DOHH2 (cell line): ENCODE measurements at regions not wholly inside any gene's neighbourhood (a gene's known extent, or its start where the extent isn't known, plus 50 kb on each side); places are given as distances from the start of the nearest gene placed in this dataset.

ENCODE experiments used
- H3F3A ChIP-seq: fragments of 200-600 bp; sonication (generic), shearing (Covaris generic); 2 replicates; pipeline ENCODE4 v1.6.0; 2016; ENCODE audit warnings: antibody characterized with exemption, mild to moderate bottlenecking; ENCODE audit not compliant: control insufficient read depth, insufficient read depth
- H3K27ac ChIP-seq: fragments of 200-600 bp; sonication (generic); 2 replicates; pipeline ENCODE4 v1.5.1; 2014; ENCODE audit warnings: low read depth, mild to moderate bottlenecking, low read length, moderate library complexity
- H3K27me3 ChIP-seq: fragments of 200-600 bp; sonication (generic); 2 replicates; pipeline ENCODE4 v1.6.1; 2014; ENCODE audit warnings: mild to moderate bottlenecking, low read length, mixed read lengths; ENCODE audit not compliant: control insufficient read depth
- H3K36me3 ChIP-seq: fragments of 200-600 bp; sonication (generic); 2 replicates; pipeline ENCODE4 v1.6.1; 2014; ENCODE audit warnings: mild to moderate bottlenecking, low read length, moderate library complexity, mixed read lengths; ENCODE audit not compliant: control insufficient read depth
- H3K4me1 ChIP-seq: fragments of 200-600 bp; sonication (generic); 2 replicates; pipeline ENCODE4 v1.6.1; 2014; ENCODE audit warnings: mild to moderate bottlenecking, low read length, mixed read lengths; ENCODE audit not compliant: control insufficient read depth
- H3K4me2 ChIP-seq: fragments of 200-600 bp; sonication (generic); 2 replicates; pipeline ENCODE4 v1.6.0; 2014; ENCODE audit warnings: mild to moderate bottlenecking, low read length, moderate library complexity
- H3K4me3 ChIP-seq: fragments of 200-600 bp; sonication (generic); 2 replicates; pipeline ENCODE4 v1.5.1; 2014; ENCODE audit warnings: mild to moderate bottlenecking, low read length, mixed read lengths
- H3K79me2 ChIP-seq: fragments of 200-600 bp; sonication (generic); 2 replicates; pipeline ENCODE4 v1.6.1; 2014; ENCODE audit warnings: mild to moderate bottlenecking, low read length, mixed read lengths; ENCODE audit not compliant: control insufficient read depth
- H3K9me2 ChIP-seq: fragments of 200-600 bp; sonication (generic); replicated peaks from 2 replicates; pipeline ENCODE4 v1.6.1; 2014; ENCODE audit warnings: mild to moderate bottlenecking, low read length, mixed read lengths; ENCODE audit not compliant: control insufficient read depth
- H3K9me3 ChIP-seq: fragments of 200-600 bp; sonication (generic); 2 replicates; pipeline ENCODE4 v1.6.1; 2014; ENCODE audit warnings: antibody characterized with exemption, low read length, mixed read lengths; ENCODE audit not compliant: control insufficient read depth, insufficient read depth
- H4K20me1 ChIP-seq: fragments of 200-600 bp; sonication (generic); 2 replicates; pipeline ENCODE4 v1.6.0; 2014; ENCODE audit warnings: low read depth, mild to moderate bottlenecking, antibody characterized with exemption, low read length, moderate library complexity; ENCODE audit not compliant: control insufficient read depth, insufficient read depth
- CTCF ChIP-seq: fragments of 200-600 bp; sonication (generic); IDR thresholded peaks from one replicate; pipeline ENCODE4 v1.5.1; 2014; ENCODE audit warnings: antibody characterized with exemption, mild to moderate bottlenecking, low read depth, low read length; ENCODE audit not compliant: poor library complexity, severe bottlenecking
- EZH2phosphoT487 ChIP-seq: fragments of 200-600 bp; sonication (generic); IDR thresholded peaks from 2 replicates; pipeline ENCODE4 v1.6.1; 2017; ENCODE audit warnings: borderline replicate concordance, mild to moderate bottlenecking, antibody characterized with exemption, low read length, moderate library complexity, mixed read lengths

GRCh38 chr4:95732061-95732460 lies 107.8 kb upstream of the PDHA2 start:
- no peak overlapping the region for H3K4me2 ChIP-seq
- H3F3A ChIP-seq, result no peaks in the 10 kb centered on the region
- no peaks in the 10 kb centered on the region for H3K79me2 ChIP-seq
- no peaks in the 10 kb centered on the region for H3K9me3 ChIP-seq
- H3K27me3 ChIP-seq, result no peaks in the 10 kb centered on the region
- H3K4me3 ChIP-seq, result no peak overlapping the region
- H3K36me3 ChIP-seq, result no peaks in the 10 kb centered on the region
- no peak overlapping the region for H3K27ac ChIP-seq
- no peaks in the 10 kb centered on the region for H4K20me1 ChIP-seq
- TF ChIP-seq EZH2phosphoT487, result no peak
- no peak for TF ChIP-seq CTCF
- no peaks in the 10 kb centered on the region for H3K9me2 ChIP-seq
- no peaks in the 10 kb centered on the region for H3K4me1 ChIP-seq

DNA sequence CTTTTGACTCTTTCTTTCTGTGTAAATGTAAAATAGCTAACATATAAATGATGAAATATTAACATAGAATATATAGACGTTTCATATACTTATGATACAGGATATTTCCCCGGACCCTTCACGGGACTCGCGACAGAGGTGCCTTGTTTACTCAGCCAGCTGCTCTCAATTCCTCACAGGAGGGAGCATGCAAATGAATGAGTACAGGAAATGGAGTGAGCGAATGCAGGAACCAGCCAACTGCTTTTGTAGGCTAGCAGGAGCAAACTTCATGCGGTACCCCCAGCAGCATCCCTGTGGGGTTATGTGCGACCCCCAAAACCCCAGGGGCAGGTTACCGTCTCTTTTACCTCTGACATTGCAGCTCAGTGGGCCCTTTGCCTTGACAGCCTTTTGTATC lies 110.3 kb upstream of the PDHA2 start:
- Histone ChIP-seq H3K36me3 (no peaks in the 10 kb centered on the region), H3F3A (no peaks in the 10 kb centered on the region), H3K27ac (no peak overlapping the region), H3K79me2 (no peaks in the 10 kb centered on the region), H3K27me3 (no peaks in the 10 kb centered on the region), H3K9me3 (no peaks in the 10 kb centered on the region), H4K20me1 (no peaks in the 10 kb centered on the region), H3K4me2 (no peak overlapping the region), H3K4me3 (no peak overlapping the region), H3K9me2 (no peaks in the 10 kb centered on the region), H3K4me1 (no peaks in the 10 kb centered on the region)
- no peak for TF ChIP-seq CTCF
- no peak for TF ChIP-seq EZH2phosphoT487

DNA sequence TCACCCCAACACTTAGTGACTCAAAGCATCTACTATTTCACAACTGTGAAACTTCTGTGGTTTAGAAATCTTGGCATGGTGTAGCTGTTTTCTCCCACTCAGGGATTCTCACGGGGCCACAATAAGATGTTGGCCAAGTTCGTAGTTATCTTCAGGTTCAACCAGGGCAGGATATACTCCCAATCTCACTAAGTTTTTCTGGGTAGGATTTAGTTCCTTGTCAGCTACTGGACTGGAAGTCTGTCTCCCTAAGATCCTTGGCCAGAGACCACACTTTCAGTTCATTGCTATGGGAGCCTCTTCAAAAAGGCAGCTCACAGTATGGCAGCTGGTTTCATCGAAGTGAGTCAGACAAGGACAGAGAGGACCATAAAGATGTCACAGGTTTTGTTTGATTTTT lies 111.7 kb upstream of the PDHA2 start:
- Histone ChIP-seq H3K4me3 (no peak overlapping the region), H3K9me3 (no peaks in the 10 kb centered on the region), H3K79me2 (no peaks in the 10 kb centered on the region), H3K27me3 (no peaks in the 10 kb centered on the region), H3F3A (no peaks in the 10 kb centered on the region), H4K20me1 (no peaks in the 10 kb centered on the region), H3K4me2 (no peak overlapping the region), H3K36me3 (no peaks in the 10 kb centered on the region), H3K9me2 (no peaks in the 10 kb centered on the region), H3K27ac (no peak overlapping the region), H3K4me1 (no peaks in the 10 kb centered on the region)
- TF ChIP-seq EZH2phosphoT487 (no peak), CTCF (no peak)

DNA sequence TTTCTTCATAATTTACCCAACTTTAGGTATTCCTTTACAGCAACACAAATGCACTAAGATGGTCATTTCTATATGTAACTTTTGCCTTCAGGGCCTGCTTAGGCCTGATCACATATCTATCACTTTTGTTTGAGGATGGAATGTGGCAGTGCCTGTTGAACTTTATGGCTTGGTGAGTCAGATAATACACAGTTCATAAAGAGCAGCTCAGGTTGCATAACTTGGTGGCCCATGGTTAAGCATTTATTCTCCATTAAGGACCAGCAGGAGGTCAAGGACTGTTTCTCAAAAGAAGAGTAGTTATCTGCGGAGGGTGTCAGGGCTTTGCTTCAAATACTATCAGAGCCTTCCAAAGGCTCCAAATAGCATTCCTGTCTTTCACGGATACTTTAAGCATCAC lies 124.1 kb upstream of the PDHA2 start:
- no peak overlapping the region for H3K27ac ChIP-seq
- no peaks in the 10 kb centered on the region for H3K4me1 ChIP-seq
- no peak overlapping the region for H3K4me3 ChIP-seq
- H3K4me2 ChIP-seq, result no peak overlapping the region
- H3K79me2 ChIP-seq, result no peaks in the 10 kb centered on the region
- H3K9me3 ChIP-seq, result no peaks in the 10 kb centered on the region
- no peaks in the 10 kb centered on the region for H3K27me3 ChIP-seq
- no peaks in the 10 kb centered on the region for H3K36me3 ChIP-seq
- H3F3A ChIP-seq, result no peaks in the 10 kb centered on the region
- no peaks in the 10 kb centered on the region for H3K9me2 ChIP-seq
- TF ChIP-seq EZH2phosphoT487, result no peak
- TF ChIP-seq CTCF, result no peak
- no peaks in the 10 kb centered on the region for H4K20me1 ChIP-seq
